ENCODE measurements at regions not wholly inside any gene's neighbourhood (a gene's known extent, or its start where the extent isn't known, plus 50 kb on each side); places are given as distances from the start of the nearest gene placed in this dataset.

GRCh38 chr15:25087137-25087536, 132.3 kb downstream of the SNRPN start:
- Mint-ChIP-seq H3K27ac (ENCODE audit: unreplicated experiment) (no peak overlapping the region), H3K27me3 (ENCODE audit: insufficient read depth, unreplicated experiment) (no peaks in the 10 kb centered on the region), H3K4me3 (ENCODE audit: unreplicated experiment) (no peak overlapping the region), H3K36me3 (ENCODE audit: insufficient read depth, unreplicated experiment) (peaks cover 81% of the 10 kb centered on the region), H3K4me1 (ENCODE audit: low read depth, unreplicated experiment) (no peaks in the 10 kb centered on the region), H3K9me3 (ENCODE audit: unreplicated experiment) (peaks cover 31% of the 10 kb centered on the region)
- CTCF ChIA-PET: no interaction called here
- H3K36me3 ChIP-seq (ENCODE audit: control insufficient read depth, insufficient read depth, low read length): peaks cover 4% of the 10 kb centered on the region
- TF ChIP-seq CTCF (IDR thresholded peaks at IDR 0.05; ENCODE audit: insufficient read depth in 1 of 2, low read depth in 1 of 2, low read length in 1 of 2, severe bottlenecking in 1 of 2, unreplicated experiment in 1 of 2): no peak
- no peak overlapping the region for H3K4me3 ChIP-seq (ENCODE audit: low read depth, low read length)
- POLR2A ChIA-PET: no interaction called here
- DNase-seq: no peak
- intact Hi-C loops (cut with micrococcal nuclease; ENCODE audit: unreplicated experiment): no loop called here
- H3K4me1 ChIP-seq: no peaks in the 10 kb centered on the region
- BruUV-seq (replicated peaks): no TSS peak
- no peaks in the 10 kb centered on the region for H3K27me3 ChIP-seq (replicated peaks; ENCODE audit: control insufficient read depth, insufficient read depth, low read length)
- H3K9me3 ChIP-seq: 0 out of 2 replicates have a peak, but pooled peaks cover 13% of the 10 kb centered on the region

GRCh38 chr15:25088261-25088790, 133.5 kb downstream of the SNRPN start:
- ChIA-PET CTCF (no interaction called here), POLR2A (no interaction called here)
- no peaks in the 10 kb centered on the region for H3K27me3 Mint-ChIP-seq (ENCODE audit: insufficient read depth, unreplicated experiment)
- H3K27ac Mint-ChIP-seq (ENCODE audit: unreplicated experiment): no peak overlapping the region
- Histone ChIP-seq H3K27me3 (replicated peaks; ENCODE audit: control insufficient read depth, insufficient read depth, low read length) (no peaks in the 10 kb centered on the region), H3K36me3 (ENCODE audit: control insufficient read depth, insufficient read depth, low read length) (peaks cover 4% of the 10 kb centered on the region), H3K4me1 (no peaks in the 10 kb centered on the region), H3K4me3 (ENCODE audit: low read depth, low read length) (no peak overlapping the region), H3K9me3 (0 out of 2 replicates have a peak, but pooled peaks cover 11% of the 10 kb centered on the region)
- H3K9me3 Mint-ChIP-seq (ENCODE audit: unreplicated experiment): peaks cover 25% of the 10 kb centered on the region
- intact Hi-C loops (cut with micrococcal nuclease; ENCODE audit: unreplicated experiment): no loop called here
- TF ChIP-seq CTCF (IDR thresholded peaks at IDR 0.05; ENCODE audit: insufficient read depth in 1 of 2, low read depth in 1 of 2, low read length in 1 of 2, severe bottlenecking in 1 of 2, unreplicated experiment in 1 of 2): no peak
- no peaks in the 10 kb centered on the region for H3K4me1 Mint-ChIP-seq (ENCODE audit: low read depth, unreplicated experiment)
- no peak for DNase-seq
- no peak overlapping the region for H3K4me3 Mint-ChIP-seq (ENCODE audit: unreplicated experiment)
- no TSS peak for BruUV-seq (replicated peaks)
- peaks cover 75% of the 10 kb centered on the region for H3K36me3 Mint-ChIP-seq (ENCODE audit: insufficient read depth, unreplicated experiment)

- intact Hi-C loops (cut with micrococcal nuclease; ENCODE audit: unreplicated experiment): no loop called here
- CTCF ChIA-PET: no interaction called here
- BruUV-seq (replicated peaks): no TSS peak
Observed at GRCh38 chr15:25089577-25089976, 134.8 kb downstream of the SNRPN start.

More at GRCh38 chr15:25089577-25089976, 134.8 kb downstream of the SNRPN start:
- POLR2A ChIA-PET: no interaction called here
- no peaks in the 10 kb centered on the region for H3K27me3 ChIP-seq (replicated peaks; ENCODE audit: control insufficient read depth, insufficient read depth, low read length)
- H3K36me3 ChIP-seq (ENCODE audit: control insufficient read depth, insufficient read depth, low read length): peaks cover 4% of the 10 kb centered on the region
- Mint-ChIP-seq H3K36me3 (ENCODE audit: insufficient read depth, unreplicated experiment) (peaks cover 73% of the 10 kb centered on the region), H3K4me1 (ENCODE audit: low read depth, unreplicated experiment) (no peaks in the 10 kb centered on the region), H3K27me3 (ENCODE audit: insufficient read depth, unreplicated experiment) (no peaks in the 10 kb centered on the region), H3K27ac (ENCODE audit: unreplicated experiment) (no peak overlapping the region), H3K4me3 (ENCODE audit: unreplicated experiment) (no peak overlapping the region), H3K9me3 (ENCODE audit: unreplicated experiment) (peaks cover 12% of the 10 kb centered on the region)
- TF ChIP-seq CTCF (IDR thresholded peaks at IDR 0.05; ENCODE audit: insufficient read depth in 1 of 2, low read depth in 1 of 2, low read length in 1 of 2, severe bottlenecking in 1 of 2, unreplicated experiment in 1 of 2): no peak
- no peak overlapping the region for H3K4me3 ChIP-seq (ENCODE audit: low read depth, low read length)
- no peak for DNase-seq
- H3K9me3 ChIP-seq: 0 out of 2 replicates have a peak, but pooled peaks cover 11% of the 10 kb centered on the region
- no peaks in the 10 kb centered on the region for H3K4me1 ChIP-seq
